Inflammatory macrophage treated with lipopolysaccharide for 1 hour (primary cell): ENCODE measurements at regions not wholly inside any gene's neighbourhood (a gene's known extent, or its start where the extent isn't known, plus 50 kb on each side); places are given as distances from the start of the nearest gene placed in this dataset.
"Not testable (repeated sequence)": the region's sequence is repeated elsewhere in the genome, so short reads cannot be mapped to it uniquely, and the experiment has no call there.

Experiments used
- DNase-seq, 2 donors: peaks; one replicate each; pipeline ENCODE4 v3.0.0-alpha.2; 2020 to 2022

GRCh38 chr3:68676136-68676535 lies 256.2 kb downstream of the TAFA4 start:
- no peak for DNase-seq

DNA sequence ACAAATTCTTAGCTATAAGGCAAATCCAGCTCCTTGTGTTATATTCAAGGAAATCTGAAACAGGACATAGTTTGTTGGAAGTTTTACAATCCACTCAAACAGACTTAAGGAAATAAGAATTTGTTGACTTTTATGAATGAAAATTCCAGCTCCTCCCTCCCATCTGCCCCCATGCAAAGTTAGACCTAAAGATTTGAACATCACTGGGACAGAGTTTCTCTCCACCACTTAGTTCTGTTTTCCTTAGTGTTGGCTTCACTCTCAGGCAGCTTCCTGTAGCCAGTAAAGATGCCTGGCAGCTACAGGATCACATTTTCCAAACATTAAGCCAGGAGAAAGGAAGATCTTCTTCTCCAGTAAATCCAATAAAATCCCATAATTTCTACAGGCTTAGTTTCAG lies 265.0 kb downstream of the TAFA4 start:
- no peak for DNase-seq

GRCh38 chr3:68666429-68667136 lies 265.8 kb downstream of the TAFA4 start:
- no peak for DNase-seq

DNA sequence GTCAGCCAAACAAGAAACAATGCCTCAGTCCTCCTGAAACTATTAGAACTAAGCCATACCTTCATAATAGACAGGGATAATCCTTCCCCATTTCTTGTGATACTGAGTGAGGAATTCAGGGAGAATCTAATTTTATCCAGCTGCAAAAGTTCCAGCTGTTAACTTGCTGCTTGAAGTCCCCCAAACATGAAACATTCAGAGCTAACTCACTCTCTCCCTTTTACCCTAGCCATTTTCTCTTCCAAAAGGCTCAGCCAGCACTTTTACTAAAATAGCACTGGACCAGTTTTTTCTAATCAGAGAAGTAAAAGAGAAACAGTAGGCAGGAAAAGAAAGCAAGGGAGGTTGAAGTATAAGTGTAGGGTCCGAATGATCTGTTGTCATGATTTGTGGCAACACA lies 268.1 kb downstream of the TAFA4 start:
- no peak for DNase-seq

- no peak for DNase-seq
Observed at GRCh38 chr3:68662176-68662575, 270.2 kb downstream of the TAFA4 start.

DNA sequence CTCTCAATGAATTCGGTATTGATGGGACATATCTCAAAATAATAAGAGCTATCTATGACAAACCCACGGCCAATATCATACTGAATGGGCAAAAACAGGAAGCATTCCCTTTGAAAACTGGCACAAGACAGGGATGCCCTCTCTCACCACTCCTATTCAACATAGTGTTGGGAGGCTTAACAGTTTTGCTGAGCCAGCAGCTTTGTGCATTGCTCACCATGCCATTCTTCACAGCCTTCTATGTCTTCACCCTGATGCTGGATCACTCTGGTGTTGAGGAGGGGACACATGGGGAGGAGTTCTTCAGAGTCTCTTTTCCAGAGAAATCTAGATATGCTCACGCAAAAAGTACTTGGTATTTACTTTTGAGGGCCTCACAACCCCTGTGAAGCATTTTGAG lies 281.7 kb downstream of the TAFA4 start:
- DNase-seq: not testable (repeated sequence)

- DNase-seq: no peak
Observed at GRCh38 chr3:68648494-68648893, 283.9 kb downstream of the TAFA4 start.

DNA sequence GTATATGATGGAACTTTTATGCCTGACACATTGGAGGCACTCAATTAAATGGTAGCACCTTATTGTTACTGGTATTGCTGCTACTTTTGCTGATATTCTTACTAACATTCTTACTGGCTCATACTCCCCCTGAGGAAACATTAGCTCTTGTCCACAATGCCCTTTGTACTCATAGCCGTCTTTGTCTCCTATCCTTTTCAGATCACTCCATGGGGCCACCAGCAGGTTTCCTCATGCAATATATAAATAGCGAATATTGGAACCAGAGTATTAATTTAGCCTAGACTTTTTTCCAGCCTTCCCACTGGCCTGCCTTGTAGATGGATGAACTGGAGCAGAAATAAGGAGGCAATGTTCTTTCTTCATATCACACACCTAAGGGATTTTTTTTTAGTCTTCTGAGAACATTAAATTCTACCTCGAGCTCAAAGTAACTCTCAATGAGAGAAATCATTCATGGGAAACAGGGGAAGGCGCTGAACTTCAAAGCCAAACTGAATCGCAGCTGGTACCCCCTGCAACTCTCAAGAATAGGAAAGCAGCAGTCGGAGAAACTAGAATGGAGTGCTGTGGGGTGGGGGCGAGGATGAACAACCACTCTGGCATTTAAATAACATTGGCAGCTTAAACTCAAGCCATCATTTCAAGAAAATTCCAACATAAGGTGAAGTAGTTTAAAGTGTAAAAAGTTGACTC lies 300.3 kb downstream of the TAFA4 start:
- no peak for DNase-seq

GRCh38 chr3:68620211-68620610 lies 312.1 kb downstream of the TAFA4 start:
- no peak for DNase-seq

DNA sequence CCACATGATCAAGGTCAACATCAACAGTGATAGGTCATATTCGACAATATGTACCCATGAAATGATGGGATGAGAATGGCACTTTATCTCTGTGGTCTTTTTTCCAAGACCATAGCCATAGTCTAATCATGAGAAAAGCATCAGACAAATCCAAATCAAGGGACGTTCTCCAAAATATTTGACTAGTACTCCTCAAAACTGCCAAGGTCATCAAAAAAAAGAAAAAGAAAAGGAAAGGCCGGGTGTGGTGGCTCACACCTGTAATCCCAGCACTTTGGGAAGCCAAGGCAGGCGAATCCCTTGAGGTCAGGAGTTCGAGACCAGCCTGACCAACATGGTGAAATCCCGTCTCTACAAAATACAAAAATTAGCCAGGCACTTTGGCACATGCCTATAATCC lies 318.3 kb downstream of the TAFA4 start:
- DNase-seq: no peak

DNA sequence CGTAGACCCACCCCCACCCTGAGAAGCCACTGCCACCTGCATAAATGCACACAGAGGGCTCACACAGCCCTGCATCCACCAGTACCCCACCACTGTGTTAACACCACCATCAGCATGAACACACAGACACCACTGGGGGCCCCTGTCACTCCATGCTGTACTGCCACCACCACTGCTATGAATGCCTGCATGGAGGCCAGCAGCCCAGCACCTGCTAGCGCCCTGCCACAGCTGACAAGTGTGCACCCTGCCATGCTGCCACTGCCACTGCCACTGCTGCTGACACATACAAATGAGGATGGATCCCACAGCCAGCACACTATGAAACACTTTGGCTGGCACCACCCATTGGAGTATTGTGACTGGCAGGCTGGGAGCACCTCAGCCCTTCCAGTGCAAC lies 361.0 kb downstream of the TAFA4 start:
- no peak for DNase-seq

DNA sequence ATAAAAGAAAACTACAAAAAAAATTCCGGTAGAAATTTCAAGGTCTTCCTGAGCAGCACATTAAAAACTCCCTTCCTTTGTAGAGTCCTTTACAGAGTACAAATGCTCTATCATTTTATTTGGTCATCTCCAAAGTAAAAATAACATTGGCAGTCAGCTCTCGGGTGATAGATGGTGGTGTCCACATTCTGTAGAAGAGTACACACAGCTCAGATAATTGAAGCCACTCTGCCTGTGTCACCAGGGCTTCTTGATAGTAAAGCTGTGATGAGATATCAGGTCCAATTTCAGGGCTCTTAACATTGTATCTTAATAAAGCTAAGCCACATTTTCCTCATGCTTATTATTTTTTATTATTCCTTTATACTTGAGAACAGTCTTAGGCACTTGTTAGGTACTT lies 371.6 kb downstream of the TAFA4 start:
- DNase-seq: no peak

DNA sequence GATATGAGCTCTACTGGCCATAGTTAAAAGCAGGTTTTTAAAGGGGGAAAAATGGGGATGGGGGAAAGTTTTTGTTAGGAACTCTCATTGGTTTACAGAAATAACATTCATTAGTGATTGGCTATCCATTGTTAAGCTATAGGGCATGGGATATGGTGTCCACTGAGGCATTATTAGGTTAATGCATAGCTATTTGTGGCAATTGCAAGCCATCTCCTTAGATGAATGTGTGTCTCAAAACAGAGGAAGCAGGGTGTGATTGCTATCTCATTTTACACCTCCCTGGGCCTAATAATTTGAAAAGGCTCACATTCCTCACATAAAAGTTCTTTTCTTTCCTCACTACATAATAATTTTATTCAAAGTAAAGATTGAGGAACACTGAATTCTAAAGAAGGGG lies 396.6 kb downstream of the TAFA4 start:
- no peak for DNase-seq

DNA sequence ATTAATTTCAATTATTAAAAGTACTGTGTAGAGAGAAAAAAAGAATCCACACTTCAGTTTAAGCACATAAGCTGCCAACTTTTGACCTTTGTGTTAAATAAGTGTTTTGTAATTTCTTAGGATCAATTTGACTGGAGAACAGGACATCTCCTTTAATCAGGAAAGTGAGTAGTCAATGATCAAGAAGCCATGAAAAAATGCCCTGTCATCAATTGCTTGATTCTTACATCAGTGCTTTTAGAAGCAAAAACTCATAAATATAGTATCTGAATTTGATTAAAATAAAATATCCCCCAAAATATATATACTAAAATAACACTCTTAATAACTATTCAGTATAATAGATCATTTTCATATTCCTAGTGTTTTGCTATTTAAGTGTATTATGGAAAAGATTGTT lies 409.0 kb downstream of the TAFA4 start:
- DNase-seq: no peak

GRCh38 chr3:68515237-68515636 lies 417.1 kb downstream of the TAFA4 start:
- DNase-seq: no peak

DNA sequence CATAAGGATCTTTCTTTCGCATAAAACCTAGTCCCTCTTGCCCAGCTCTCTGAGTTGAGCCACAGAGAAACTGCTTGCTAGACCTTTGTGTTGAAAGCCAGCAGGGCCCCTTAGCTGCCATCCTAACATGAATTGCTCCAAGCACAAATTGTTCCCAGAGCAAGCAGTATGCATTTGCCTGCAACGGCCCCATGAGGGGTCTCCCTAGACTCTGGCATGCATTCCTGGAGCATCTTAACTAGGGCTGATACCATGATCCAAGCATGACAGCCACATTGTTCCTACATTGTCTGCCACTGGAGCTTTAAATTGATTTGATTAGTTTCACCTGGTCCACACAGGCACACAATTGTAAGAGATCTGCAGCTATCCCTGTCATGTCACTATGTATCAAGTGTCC lies 428.1 kb downstream of the TAFA4 start:
- no peak for DNase-seq

DNA sequence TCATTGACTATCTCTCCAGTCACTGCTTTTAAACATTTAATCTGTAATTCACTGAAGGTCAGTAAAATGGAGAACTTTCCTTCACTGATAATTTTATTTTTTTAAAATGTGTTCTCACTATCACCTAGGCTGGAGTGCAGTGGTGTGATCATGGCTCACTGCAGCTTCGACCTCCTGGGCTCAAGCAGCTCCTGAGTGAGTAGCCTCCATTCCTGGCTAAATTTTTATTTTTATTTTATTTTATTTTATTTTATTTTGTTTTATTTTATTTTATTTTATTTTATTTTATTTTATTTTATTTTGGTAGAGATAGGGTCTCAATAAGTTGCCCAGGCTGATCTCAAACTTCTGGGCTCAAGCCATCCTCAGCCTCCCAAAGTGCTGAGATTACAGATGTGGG lies 446.5 kb downstream of the TAFA4 start:
- not testable (repeated sequence) for DNase-seq

- DNase-seq: no peak
Observed at GRCh38 chr3:68485051-68485450, 447.3 kb downstream of the TAFA4 start.

DNA sequence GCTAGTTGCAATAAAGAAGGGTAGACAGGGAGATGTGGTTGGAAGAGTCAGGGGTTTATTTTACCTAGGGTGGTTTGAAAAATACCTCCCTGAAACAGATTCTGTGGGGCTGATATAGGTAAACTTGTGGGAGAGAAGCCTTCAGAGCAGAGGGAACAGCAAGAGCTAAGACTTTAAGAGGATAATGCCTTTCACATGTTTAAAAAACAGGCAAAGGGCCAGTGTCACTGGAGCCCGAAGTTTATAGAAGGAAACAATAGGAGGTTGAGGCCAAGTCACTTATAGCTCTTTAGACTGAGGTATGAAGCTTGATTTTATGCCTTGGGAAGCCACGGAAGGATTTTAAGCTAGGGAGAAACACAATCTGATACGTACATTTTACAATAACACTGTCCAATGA lies 448.7 kb downstream of the TAFA4 start:
- no peak for DNase-seq

- no peak for DNase-seq
Observed at GRCh38 chr3:68483041-68483440, 449.3 kb downstream of the TAFA4 start.

DNA sequence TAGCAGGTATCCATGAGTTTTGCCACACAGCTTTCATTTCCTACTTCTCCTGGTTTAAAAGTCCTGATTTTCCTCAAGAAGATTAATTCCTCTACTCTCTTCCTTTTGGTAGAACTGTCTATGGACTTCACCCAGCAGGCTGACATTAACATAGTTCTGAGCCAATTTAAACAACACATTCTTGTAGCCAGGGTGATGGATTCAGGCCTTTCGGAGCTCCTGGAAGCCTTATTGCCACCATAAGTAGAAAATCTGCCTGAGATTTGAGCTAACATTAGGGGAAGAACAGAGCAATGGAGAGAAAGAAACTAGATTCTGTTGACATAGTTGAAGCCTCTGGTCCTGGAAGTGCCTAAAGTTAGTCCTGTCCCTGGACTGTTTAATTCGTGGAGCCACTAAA lies 449.8 kb downstream of the TAFA4 start:
- no peak for DNase-seq

DNA sequence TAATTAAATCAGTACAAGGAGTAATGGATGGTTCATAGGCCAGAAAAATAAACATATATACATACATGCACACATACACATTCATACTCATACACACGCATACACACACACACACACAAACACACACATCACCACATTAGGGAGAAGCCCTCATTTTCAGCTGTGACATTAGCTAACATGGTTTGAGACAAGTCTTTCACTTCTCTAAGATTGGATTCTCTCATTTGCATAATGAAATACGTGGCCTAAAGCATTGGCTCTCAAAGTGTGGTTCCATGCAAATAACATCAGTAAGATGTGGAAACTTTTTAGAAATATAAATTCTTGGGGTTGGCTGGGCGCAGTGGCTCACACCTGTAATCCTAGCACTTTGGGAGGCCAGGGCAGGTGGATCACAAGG lies 452.6 kb downstream of the TAFA4 start:
- DNase-seq: no peak

GRCh38 chr3:68468695-68469375 lies 463.5 kb downstream of the TAFA4 start:
- no peak for DNase-seq

DNA sequence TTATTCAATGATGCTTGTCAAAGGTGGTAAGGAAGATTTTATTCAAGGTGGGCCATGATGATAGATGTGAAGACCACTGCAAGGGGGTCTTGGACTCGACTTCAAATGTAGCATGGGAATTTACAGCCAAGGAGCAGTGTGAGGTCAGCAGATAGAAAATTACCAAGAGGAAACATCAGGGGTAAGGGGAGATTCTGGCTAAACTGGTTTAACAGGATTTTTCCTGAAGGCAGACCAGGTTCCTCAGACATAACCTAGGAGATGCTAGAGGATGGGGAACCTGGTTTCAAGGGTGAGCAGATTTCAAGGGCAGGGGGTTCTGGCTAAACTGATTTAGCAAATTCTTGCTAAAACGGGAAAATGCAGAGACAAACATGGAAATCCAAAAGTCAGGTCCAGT lies 464.9 kb downstream of the TAFA4 start:
- no peak for DNase-seq
